HG03280 (cell line): ENCODE measurements at regions not wholly inside any gene's neighbourhood (a gene's known extent, or its start where the extent isn't known, plus 50 kb on each side); places are given as distances from the start of the nearest gene placed in this dataset.
"Not testable (repeated sequence)": the region's sequence is repeated elsewhere in the genome, so short reads cannot be mapped to it uniquely, and the experiment has no call there.

ENCODE experiments used
- ATAC-seq: cut with Tn5 transposase; IDR thresholded peaks from one replicate; pipeline ENCODE4 v1.9.1; 2021; ENCODE audit warnings: mild to moderate bottlenecking, moderate library complexity; ENCODE audit not compliant: unreplicated experiment

- no peak for ATAC-seq
These were observed 120.1 kb upstream of the CDYL start for GRCh38 chr6:4656106-4656505.

DNA sequence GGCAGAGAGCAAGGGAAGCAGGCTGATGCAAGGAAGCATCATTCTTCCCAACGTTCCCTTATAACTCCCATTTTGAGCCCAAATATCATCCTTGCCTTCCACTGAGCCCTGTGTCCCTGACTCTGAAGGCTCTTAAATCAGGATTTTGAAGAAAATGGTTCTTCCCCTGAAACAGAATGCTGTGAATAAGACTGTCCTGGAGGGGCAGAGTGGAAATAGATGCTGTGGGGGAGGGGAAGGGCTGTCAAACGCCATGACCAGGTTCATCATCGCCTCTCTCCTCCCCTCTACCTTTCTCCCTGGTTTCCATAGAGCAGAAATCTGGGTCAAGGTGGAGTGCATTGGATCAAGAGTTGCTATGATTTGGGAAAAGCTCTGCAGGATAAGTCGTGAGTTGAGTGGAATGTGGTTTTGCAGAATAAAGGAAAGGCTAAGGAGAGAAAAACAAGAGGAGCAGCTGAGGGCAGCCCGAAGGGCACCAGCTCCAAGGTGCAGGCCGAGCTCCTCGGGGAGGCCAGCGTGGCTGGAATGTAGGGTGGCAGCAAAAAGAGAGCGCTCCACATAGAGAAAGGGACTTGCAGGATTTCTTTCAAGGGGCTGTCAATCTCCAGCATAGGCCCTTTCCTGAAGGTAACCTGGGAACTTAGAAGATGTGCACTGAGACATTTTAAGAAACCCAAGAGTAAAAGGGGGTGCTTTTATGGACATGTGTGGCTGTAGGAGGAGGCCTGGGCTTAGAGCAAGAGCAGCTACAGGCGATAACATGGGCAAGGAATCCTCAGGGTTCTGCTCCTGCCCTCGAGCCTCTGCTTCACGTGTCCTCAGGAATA lies 120.8 kb upstream of the CDYL start:
- ATAC-seq = no peak

DNA sequence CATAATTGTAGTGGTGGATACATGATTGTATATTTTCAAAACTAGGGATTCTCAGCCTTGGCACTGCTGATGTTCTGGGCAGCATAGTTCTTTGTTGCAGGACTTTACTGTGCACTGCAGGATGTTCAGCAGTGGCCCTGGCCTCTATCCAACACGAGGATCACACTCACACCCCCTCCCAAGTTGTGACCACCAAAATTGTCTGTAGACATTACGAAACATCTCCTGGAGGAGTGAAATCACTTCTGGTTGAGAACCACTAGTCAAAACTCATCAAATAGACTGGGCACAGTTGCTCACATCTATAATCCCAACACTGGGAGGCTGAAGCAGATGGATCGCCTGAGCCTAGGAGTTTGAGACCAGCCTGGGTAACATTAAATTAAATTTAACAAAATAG lies 123.1 kb upstream of the CDYL start:
- ATAC-seq = no peak

GRCh38 chr6:4651831-4652467 lies 124.3 kb upstream of the CDYL start:
- ATAC-seq = no peak

DNA sequence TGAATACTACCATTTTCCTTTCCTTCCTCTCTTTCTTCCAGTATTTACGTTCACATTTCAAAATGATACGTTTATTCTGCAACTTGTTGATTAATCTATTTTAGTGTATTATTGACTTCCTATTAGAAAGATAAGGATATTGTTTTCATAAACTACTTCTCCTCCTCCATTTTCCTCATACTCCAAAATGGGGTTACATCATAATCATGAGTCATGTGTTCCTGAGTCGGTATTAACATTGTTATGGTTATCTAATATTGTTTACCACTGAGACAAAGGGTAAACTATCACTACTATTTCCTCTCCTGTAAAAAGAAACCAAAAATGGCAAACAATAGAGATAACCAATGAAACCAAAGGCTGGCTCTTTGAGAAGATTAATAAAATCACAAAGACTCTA lies 126.5 kb upstream of the CDYL start:
- no peak for ATAC-seq

- ATAC-seq = no peak
These were observed 128.5 kb upstream of the CDYL start for GRCh38 chr6:4647414-4648365.

- no peak for ATAC-seq
These were observed 130.4 kb upstream of the CDYL start for GRCh38 chr6:4645713-4646360.

GRCh38 chr6:4644996-4645395 lies 131.2 kb upstream of the CDYL start:
- no peak for ATAC-seq

GRCh38 chr6:4641461-4641860 lies 134.7 kb upstream of the CDYL start:
- no peak for ATAC-seq

GRCh38 chr6:4640139-4640538 lies 136.1 kb upstream of the CDYL start:
- no peak for ATAC-seq

DNA sequence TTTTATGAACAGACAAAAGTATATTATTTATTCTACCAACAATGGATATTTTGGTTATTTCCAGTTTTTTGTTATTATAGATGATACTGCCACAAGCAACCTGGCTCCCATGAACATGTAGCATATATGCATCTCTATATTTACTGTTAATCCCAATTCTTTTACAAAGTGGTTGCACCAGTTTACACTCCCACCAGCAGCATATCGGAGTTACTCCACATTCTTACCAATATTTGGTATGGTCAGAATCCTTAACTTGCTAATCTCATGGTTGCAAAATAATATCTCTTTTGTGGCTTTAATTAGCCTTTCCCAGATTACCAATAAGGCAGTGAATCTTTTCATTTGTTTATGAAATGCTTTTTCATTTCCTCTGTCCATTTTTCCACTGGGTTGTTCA lies 137.6 kb upstream of the CDYL start:
- no peak for ATAC-seq

DNA sequence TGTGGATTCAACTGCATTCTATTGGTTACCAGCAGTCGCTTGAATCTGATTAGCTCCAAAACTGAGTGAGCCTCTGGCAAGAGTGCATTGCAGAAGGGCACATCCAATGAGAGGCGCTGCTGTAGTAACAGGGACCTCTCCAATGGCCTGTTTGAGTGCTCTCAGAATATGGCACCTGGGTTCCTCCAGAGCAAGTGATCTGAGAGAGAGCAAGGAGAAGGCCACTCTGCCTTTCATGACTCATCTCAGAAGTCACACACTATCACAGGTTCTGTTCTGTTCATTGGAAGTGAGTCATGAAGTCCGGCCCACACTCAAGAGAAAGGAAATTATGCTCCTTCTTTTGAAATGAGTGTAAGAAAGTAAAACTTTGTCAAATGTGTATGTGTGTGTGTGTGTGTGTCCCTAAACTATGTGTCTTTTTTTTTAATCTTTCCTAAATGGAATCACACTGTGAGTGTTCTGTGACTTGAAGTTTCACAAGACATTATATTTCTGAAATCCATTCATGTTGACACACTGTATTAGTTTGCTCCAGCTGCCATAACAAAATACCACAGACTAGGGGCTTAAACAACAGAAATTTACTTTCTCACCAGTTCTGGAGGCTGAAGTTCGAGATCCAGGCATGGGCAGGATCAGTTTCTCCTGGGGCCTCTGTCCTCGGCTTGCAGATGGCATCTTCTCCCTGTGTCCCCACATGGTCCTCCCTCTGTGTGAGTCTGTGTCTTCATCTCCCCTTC lies 138.3 kb upstream of the CDYL start:
- ATAC-seq = no peak

DNA sequence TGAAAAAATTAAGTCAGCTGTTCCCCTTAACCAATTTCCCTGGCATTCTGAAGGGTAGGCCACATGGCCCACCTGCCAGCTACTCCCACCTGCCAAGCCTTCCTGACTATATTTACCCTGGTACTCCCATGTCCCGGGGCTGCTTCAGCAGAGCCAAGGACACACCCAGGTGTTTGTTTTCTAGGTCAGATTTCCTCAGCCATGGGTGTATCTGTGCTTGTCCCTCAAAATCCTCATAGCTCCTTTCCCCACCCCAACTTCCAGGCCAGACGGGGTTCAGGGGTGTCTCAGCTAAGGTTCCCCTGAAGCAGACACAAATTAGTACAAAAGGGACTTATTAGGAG lies 139.4 kb upstream of the CDYL start:
- no peak for ATAC-seq

DNA sequence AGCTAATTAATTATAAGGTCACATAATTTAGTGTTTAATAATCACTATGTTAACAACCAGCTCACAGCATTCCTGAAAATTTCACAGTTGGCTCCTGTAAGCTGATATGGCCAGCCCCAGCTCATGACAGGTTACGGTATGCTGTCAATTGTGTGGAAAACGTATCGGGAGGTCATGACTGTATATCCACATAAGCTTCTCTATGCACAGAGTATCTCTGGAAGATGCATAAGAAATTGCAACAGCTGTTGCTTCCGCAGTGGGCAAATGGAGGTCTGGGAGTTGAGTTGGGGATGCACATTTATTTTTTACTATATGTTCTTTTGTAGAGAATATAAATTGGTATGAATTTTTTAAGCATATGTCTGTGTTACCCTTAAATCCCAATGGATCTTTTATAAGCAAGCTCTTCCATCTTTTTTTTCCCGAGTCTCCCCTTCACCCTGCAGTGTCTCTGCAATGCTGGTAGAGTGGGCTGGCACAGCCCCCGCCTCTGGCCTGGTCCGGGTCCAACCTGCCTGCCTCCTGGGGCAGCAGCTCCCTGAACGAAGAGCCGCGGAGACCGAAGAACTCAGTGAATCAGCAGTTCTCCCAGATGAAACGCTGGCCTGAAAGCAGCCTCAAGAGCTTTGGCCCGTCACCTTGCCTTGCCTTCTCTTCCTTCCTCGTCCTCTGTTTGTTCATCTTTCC lies 139.9 kb upstream of the CDYL start:
- no peak for ATAC-seq

DNA sequence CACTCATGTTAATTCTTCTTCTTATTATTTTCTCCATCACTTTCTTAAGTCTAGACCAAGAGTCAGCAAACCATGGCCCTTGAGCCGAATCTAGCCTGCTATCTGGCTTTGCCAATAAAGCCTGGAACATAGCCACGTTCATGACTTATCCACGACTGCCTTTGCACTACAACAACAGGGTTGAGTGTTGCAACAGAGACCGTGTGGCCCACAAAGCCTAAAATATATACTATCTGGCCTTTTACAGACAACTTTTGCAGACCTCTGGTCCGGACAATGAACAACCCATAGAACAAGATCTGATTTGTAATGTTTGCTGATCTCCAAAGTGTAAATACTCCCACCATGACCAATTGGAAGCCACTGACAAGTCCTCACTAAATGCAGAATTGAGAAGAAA lies 140.5 kb upstream of the CDYL start:
- ATAC-seq = no peak

GRCh38 chr6:4632421-4632820 lies 143.8 kb upstream of the CDYL start:
- ATAC-seq = no peak

DNA sequence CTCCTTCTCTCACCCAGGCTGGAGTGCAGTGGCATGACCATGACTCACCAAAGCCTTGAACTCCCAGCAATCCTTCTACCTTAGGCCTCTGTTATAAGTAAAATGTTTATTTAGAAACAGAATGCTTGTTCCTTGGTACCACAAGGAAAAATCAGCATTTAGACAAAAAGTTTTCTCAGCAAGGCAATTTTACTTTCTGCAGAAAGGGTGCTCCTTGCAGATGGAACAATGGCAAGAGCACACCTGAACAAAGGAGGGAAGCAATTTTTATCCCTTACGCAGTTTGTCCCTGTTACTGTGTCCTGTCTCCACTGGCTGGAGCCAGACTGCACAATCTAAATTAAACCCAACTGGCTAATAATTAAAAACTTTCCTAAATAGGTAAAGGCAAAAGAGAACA lies 146.4 kb upstream of the CDYL start:
- not testable (repeated sequence) for ATAC-seq

DNA sequence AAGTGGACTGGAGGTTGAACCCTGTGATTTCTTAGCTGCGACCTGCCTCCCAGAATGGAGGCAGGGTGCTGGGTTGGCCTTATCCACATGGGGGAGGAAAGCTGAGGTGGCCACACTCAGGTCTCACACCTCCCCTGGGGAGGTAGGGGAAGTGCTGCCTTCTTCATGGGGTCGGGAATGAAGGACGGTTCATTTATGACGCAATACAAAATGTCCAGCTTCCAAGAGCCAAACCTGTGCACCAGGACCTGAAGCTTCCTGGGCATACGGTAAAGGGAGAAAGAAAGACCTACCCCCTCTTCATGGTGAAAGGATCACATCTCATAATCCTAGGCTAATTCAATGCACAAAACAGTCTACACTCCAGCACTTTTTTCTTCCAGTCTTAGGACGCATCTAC lies 150.6 kb upstream of the CDYL start:
- no peak for ATAC-seq

- ATAC-seq = no peak
These were observed 151.5 kb upstream of the CDYL start for GRCh38 chr6:4624726-4625125.
